Suppressor macrophage (primary cell): ENCODE measurements at regions not wholly inside any gene's neighbourhood (a gene's known extent, or its start where the extent isn't known, plus 50 kb on each side); places are given as distances from the start of the nearest gene placed in this dataset.

Experiments used
- DNase-seq, 4 experiments: peaks; one replicate each; pipeline ENCODE4 v3.0.0-alpha.2; 2020 to 2022

- DNase-seq, result no peak
Measured at GRCh38 chr4:117968606-117969005, 65.7 kb upstream of the NDST3 start.

- DNase-seq, result no peak
Measured at GRCh38 chr4:117971403-117971802, 62.9 kb upstream of the NDST3 start.

- DNase-seq, result peak in 2 of 4 experiments; percentile 2 to 3
Measured at GRCh38 chr4:117983541-117984365, 50.5 kb upstream of the NDST3 start.

- DNase-seq, result no peak
Measured at GRCh38 chr4:117984366-117984680, 50.0 kb upstream of the NDST3 start.
